Type B pancreatic cell (in vitro differentiated cells): ENCODE measurements at regions not wholly inside any gene's neighbourhood (a gene's known extent, or its start where the extent isn't known, plus 50 kb on each side); places are given as distances from the start of the nearest gene placed in this dataset.

Source experiments
- DNase-seq: peaks from one replicate; pipeline ENCODE4 v3.0.0; 2021; ENCODE audit warnings: mixed read lengths; ENCODE audit not compliant: unreplicated experiment; ENCODE audit errors: extremely low spot score
- H3K27ac Mint-ChIP-seq: 2 replicates; pipeline ENCODE4 v1.8.0; 2021; ENCODE audit warnings: mild to moderate bottlenecking, mixed read lengths
- H3K27me3 Mint-ChIP-seq: 2 replicates; pipeline ENCODE4 v1.8.0; 2021; ENCODE audit warnings: mixed read lengths
- H3K36me3 Mint-ChIP-seq: 2 replicates; pipeline ENCODE4 v1.8.0; 2021; ENCODE audit warnings: mixed read lengths
- H3K4me1 Mint-ChIP-seq: one replicate; pipeline ENCODE4 v1.8.0; 2021; ENCODE audit warnings: mixed read lengths; ENCODE audit not compliant: unreplicated experiment
- H3K4me3 Mint-ChIP-seq: 2 replicates; pipeline ENCODE4 v1.8.0; 2021; ENCODE audit warnings: mild to moderate bottlenecking, mixed read lengths
- H3K9me3 Mint-ChIP-seq: 2 replicates; pipeline ENCODE4 v1.8.0; 2021; ENCODE audit warnings: mixed read lengths
- TF ChIP-seq, protein P1 (sequence below): fragments of 200-600 bp; sonication (generic); conservative IDR thresholded peaks from 2 replicates; pipeline ENCODE4 v1.5.0; 2021; ENCODE audit warnings: antibody characterized with exemption, mild to moderate bottlenecking

GRCh38 chr17:72274614-72275013 lies 153.8 kb downstream of the SOX9 start:
- H3K4me3 Mint-ChIP-seq: no peak overlapping the region
- no peaks in the 10 kb centered on the region for H3K27me3 Mint-ChIP-seq
- DNase-seq: no peak
- H3K4me1 Mint-ChIP-seq: peaks cover 26% of the 10 kb centered on the region
- H3K27ac Mint-ChIP-seq: no peak overlapping the region
- H3K9me3 Mint-ChIP-seq: peaks cover 11% of the 10 kb centered on the region
- TF ChIP-seq, protein P1, sequence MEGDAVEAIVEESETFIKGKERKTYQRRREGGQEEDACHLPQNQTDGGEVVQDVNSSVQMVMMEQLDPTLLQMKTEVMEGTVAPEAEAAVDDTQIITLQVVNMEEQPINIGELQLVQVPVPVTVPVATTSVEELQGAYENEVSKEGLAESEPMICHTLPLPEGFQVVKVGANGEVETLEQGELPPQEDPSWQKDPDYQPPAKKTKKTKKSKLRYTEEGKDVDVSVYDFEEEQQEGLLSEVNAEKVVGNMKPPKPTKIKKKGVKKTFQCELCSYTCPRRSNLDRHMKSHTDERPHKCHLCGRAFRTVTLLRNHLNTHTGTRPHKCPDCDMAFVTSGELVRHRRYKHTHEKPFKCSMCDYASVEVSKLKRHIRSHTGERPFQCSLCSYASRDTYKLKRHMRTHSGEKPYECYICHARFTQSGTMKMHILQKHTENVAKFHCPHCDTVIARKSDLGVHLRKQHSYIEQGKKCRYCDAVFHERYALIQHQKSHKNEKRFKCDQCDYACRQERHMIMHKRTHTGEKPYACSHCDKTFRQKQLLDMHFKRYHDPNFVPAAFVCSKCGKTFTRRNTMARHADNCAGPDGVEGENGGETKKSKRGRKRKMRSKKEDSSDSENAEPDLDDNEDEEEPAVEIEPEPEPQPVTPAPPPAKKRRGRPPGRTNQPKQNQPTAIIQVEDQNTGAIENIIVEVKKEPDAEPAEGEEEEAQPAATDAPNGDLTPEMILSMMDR: no peak
- no peaks in the 10 kb centered on the region for H3K36me3 Mint-ChIP-seq

- no peak for DNase-seq
- H3K27ac Mint-ChIP-seq: no peak overlapping the region
- peaks cover 11% of the 10 kb centered on the region for H3K9me3 Mint-ChIP-seq
- H3K36me3 Mint-ChIP-seq: no peaks in the 10 kb centered on the region
- H3K4me3 Mint-ChIP-seq: no peak overlapping the region
- TF ChIP-seq, protein P1: no peak
- peaks cover 5% of the 10 kb centered on the region for H3K4me1 Mint-ChIP-seq
- no peaks in the 10 kb centered on the region for H3K27me3 Mint-ChIP-seq
Observed at GRCh38 chr17:72280881-72281280, 160.1 kb downstream of the SOX9 start.

- Mint-ChIP-seq H3K4me1 (peaks cover 5% of the 10 kb centered on the region), H3K36me3 (no peaks in the 10 kb centered on the region), H3K27me3 (no peaks in the 10 kb centered on the region), H3K27ac (no peak overlapping the region), H3K4me3 (no peak overlapping the region), H3K9me3 (peaks cover 5% of the 10 kb centered on the region)
- TF ChIP-seq, protein P1: no peak
- no peak for DNase-seq
Observed at GRCh38 chr17:72282439-72283029, 161.7 kb downstream of the SOX9 start.

GRCh38 chr17:72284806-72285205 lies 164.0 kb downstream of the SOX9 start:
- DNase-seq: no peak
- Mint-ChIP-seq H3K36me3 (no peaks in the 10 kb centered on the region), H3K9me3 (peaks cover 5% of the 10 kb centered on the region), H3K27me3 (no peaks in the 10 kb centered on the region), H3K4me1 (peaks cover 5% of the 10 kb centered on the region), H3K4me3 (no peak overlapping the region), H3K27ac (no peak overlapping the region)
- TF ChIP-seq, protein P1: no peak

GRCh38 chr17:72287586-72287985 lies 166.8 kb downstream of the SOX9 start:
- Mint-ChIP-seq H3K4me1 (no peaks in the 10 kb centered on the region), H3K27me3 (no peaks in the 10 kb centered on the region), H3K9me3 (peaks cover under 1% of the 10 kb centered on the region), H3K36me3 (no peaks in the 10 kb centered on the region), H3K27ac (no peak overlapping the region), H3K4me3 (no peak overlapping the region)
- no peak for DNase-seq
- TF ChIP-seq, protein P1: no peak

DNA sequence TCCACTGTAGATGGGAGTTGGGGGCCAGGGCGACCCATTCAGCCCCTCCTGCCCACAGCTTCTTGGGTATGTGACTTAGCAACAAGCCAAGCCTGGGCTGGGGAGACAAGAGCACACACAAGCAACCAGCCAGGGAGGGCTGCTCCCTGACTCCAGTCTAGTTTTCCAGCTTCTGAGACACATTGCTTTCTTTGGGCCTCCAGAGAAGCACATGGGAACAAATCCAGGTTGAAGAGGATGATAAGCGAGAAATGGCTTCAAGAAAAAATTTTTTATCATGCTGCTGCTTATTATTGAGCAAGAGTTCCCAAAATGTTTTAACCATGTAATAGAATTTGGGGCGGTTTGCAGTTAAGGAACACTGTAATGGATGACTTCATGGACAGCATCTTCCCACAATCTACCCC lies 173.7 kb downstream of the SOX9 start:
- no peaks in the 10 kb centered on the region for H3K4me1 Mint-ChIP-seq
- DNase-seq: no peak
- peaks cover 3% of the 10 kb centered on the region for H3K27me3 Mint-ChIP-seq
- no peak overlapping the region for H3K27ac Mint-ChIP-seq
- TF ChIP-seq, protein P1: no peak
- H3K4me3 Mint-ChIP-seq: no peak overlapping the region
- no peaks in the 10 kb centered on the region for H3K36me3 Mint-ChIP-seq
- peaks cover 4% of the 10 kb centered on the region for H3K9me3 Mint-ChIP-seq
